HL-60 (cell line): ENCODE measurements at regions not wholly inside any gene's neighbourhood (a gene's known extent, or its start where the extent isn't known, plus 50 kb on each side); places are given as distances from the start of the nearest gene placed in this dataset.

Experiments
- DNase-seq, 2 experiments: peaks; one replicate each; pipeline ENCODE4 v3.0.0-alpha.2; 2010 to 2020; ENCODE audit warnings: low read depth in 1 of 2, low spot score in 1 of 2
- H3K27ac ChIP-seq: fragments of 250-450 bp; sonication (Bioruptor Pico); replicated peaks from 2 replicates; pipeline ENCODE4 v1.5.1; 2020; ENCODE audit warnings: mild to moderate bottlenecking, moderate library complexity
- H3K27me3 ChIP-seq: fragments of 250-450 bp; sonication (Bioruptor Pico); 2 replicates; pipeline ENCODE4 v1.5.1; 2021; ENCODE audit warnings: mild to moderate bottlenecking, moderate library complexity; ENCODE audit not compliant: insufficient read depth, poor library complexity, severe bottlenecking
- H3K4me3 ChIP-seq: replicated peaks from 2 replicates; pipeline ENCODE4 v1.5.1; 2011; ENCODE audit warnings: mild to moderate bottlenecking, control low read depth, low read length; ENCODE audit not compliant: insufficient read depth
- CTCF ChIP-seq: IDR thresholded peaks from one replicate; pipeline ENCODE4 v1.5.1; 2011; ENCODE audit warnings: low read length, control low read depth, inconsistent platforms; ENCODE audit not compliant: insufficient read depth
- GABPA ChIP-seq: IDR thresholded peaks from 2 replicates; pipeline ENCODE4 v1.6.1; 2012; ENCODE audit warnings: low read depth
- POLR2AphosphoS5 ChIP-seq: IDR thresholded peaks from 2 replicates; pipeline ENCODE4 v1.6.1; 2012; ENCODE audit warnings: low read depth
- REST ChIP-seq: IDR thresholded peaks from 2 replicates; pipeline ENCODE4 v1.6.1; 2012; ENCODE audit warnings: low read depth; ENCODE audit not compliant: insufficient replicate concordance
- SPI1 ChIP-seq: IDR thresholded peaks from 2 replicates; pipeline ENCODE4 v1.6.1; 2012; ENCODE audit warnings: low read depth, mild to moderate bottlenecking, borderline replicate concordance

- no peak overlapping the region for H3K27ac ChIP-seq
- TF ChIP-seq SPI1, result no peak
- no peak for TF ChIP-seq REST
- no peak for TF ChIP-seq POLR2AphosphoS5
- TF ChIP-seq GABPA, result no peak
- TF ChIP-seq CTCF, result no peak
- no peaks in the 10 kb centered on the region for H3K27me3 ChIP-seq
- no peak overlapping the region for H3K4me3 ChIP-seq
- no peak for DNase-seq
Measured at GRCh38 chr1:102821707-102822106, 286.6 kb downstream of the COL11A1 start.

GRCh38 chr1:102800406-102800805 lies 307.9 kb downstream of the COL11A1 start:
- no peak for TF ChIP-seq REST
- TF ChIP-seq POLR2AphosphoS5, result no peak
- no peak for TF ChIP-seq CTCF
- TF ChIP-seq GABPA, result no peak
- no peak for TF ChIP-seq SPI1
- DNase-seq, result no peak
- no peak overlapping the region for H3K4me3 ChIP-seq
- no peak overlapping the region for H3K27ac ChIP-seq
- H3K27me3 ChIP-seq, result no peaks in the 10 kb centered on the region

- TF ChIP-seq REST, result no peak
- no peak for TF ChIP-seq SPI1
- no peak for TF ChIP-seq POLR2AphosphoS5
- TF ChIP-seq CTCF, result no peak
- TF ChIP-seq GABPA, result no peak
- H3K27me3 ChIP-seq, result no peaks in the 10 kb centered on the region
- no peak overlapping the region for H3K4me3 ChIP-seq
- no peak for DNase-seq
- no peak overlapping the region for H3K27ac ChIP-seq
Measured at GRCh38 chr1:102799496-102799895, 308.8 kb downstream of the COL11A1 start.
